Neural progenitor cell (in vitro differentiated cells): ENCODE measurements at regions not wholly inside any gene's neighbourhood (a gene's known extent, or its start where the extent isn't known, plus 50 kb on each side); places are given as distances from the start of the nearest gene placed in this dataset.

Experiments
- CTCF ChIP-seq: fragments of 200-600 bp; sonication (generic); IDR thresholded peaks from 2 replicates; pipeline ENCODE4 v1.5.1; 2017; ENCODE audit warnings: antibody characterized with exemption, mild to moderate bottlenecking
- EZH2phosphoT487 ChIP-seq: fragments of 200-600 bp; sonication (generic); IDR thresholded peaks from 2 replicates; pipeline ENCODE4 v1.6.1; 2017; ENCODE audit warnings: antibody characterized with exemption

- TF ChIP-seq EZH2phosphoT487 (no peak), CTCF (no peak)
These were observed 96.1 kb upstream of the IFNG-AS1 start for GRCh38 chr12:67893022-67893580.
